HG03354 (cell line): ENCODE measurements at regions not wholly inside any gene's neighbourhood (a gene's known extent, or its start where the extent isn't known, plus 50 kb on each side); places are given as distances from the start of the nearest gene placed in this dataset.
"Not testable (repeated sequence)": the region's sequence is repeated elsewhere in the genome, so short reads cannot be mapped to it uniquely, and the experiment has no call there.

Experiments used
- ATAC-seq: cut with Tn5 transposase; IDR thresholded peaks from one replicate; pipeline ENCODE4 v1.9.1; 2021; ENCODE audit warnings: mild to moderate bottlenecking; ENCODE audit not compliant: unreplicated experiment, poor library complexity, severe bottlenecking

- no peak for ATAC-seq
Measured at GRCh38 chr3:33919312-33920120, 121.1 kb downstream of the PDCD6IP start.

DNA sequence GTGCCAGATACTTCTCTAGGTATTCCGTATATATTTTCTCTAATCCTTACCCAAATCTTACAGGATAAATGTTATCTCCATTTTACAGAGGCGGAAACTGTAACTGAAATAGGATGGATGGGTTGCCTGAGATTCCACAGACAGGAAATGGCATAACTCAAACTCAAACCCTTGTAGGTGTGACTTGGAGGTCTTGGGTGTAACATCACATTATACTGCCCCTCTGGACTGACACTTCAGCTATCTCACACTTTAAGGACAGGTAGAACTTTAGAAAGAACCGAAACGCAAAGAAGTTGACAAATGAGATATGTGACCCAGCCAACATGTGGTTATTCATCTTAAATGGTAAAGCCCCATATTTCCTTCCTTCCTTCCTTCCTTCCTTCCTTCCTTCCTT is 122.1 kb downstream of the PDCD6IP start:
- no peak for ATAC-seq

GRCh38 chr3:33921608-33922007 is 123.2 kb downstream of the PDCD6IP start:
- ATAC-seq = no peak

DNA sequence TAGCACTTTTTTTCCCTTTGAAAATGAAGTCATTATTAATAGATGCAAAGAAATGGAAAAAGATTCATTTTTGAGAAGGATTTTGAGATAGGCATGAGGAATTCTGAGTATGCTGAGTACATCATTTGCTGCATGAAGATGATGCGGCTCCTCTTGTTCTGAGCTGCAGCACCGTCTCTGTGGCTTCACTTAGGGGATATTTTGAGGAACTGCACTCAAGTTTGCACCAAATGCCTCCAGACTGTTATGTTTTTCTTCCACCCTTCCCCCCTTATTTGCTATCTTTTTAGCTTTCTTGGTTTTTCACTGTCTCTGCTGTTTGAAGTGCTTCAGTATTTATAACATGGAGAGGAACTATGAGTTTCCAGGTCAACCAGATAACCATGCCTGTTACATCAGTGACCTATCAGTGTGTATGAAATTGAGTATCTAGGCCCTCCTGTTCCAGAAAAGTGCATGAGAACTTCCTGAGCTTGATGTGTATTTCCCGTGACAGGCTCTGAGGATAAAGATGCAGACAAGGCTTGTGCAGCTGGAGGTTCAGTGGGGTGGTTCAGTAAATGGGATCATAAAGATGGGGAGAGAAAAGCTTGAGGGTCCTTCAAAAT is 128.7 kb downstream of the PDCD6IP start:
- no peak for ATAC-seq

DNA sequence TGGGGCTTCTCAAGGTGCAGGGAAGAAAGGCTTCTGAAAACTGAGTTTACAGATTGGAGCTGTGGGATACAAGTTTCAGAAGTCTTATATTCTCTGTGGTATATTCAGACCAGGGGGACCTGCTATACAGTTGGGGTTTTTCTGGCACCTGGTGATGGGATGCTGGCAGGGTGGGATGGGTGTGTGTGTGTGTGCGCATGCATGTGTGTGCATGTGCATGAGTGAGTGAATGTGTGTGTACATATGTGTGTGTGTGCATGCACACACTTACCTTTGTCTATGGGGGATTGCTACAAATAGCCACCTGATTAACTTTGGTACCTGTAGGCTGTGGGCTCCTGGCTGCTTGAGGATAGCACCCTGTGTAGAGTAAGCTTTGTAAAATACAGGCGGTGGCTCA is 131.4 kb downstream of the PDCD6IP start:
- ATAC-seq = no peak

DNA sequence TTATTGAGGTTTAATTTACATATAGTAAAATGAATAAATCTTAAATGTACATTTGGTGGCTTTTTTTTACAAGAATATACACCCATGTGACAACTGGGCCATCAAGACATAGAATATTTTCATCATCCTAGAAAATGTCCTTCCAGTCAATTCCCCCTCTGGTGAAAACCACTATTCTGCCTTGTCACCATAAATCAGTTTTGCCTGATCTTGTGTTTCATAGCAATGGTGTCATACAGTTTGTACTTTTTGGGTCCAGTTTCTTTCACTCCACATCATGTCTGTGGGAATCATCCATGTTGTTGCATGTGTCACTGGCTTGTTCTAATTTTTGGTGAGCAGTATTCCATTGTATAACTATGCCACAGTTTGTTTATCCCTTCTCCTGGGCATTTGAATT is 133.1 kb downstream of the PDCD6IP start:
- no peak for ATAC-seq

DNA sequence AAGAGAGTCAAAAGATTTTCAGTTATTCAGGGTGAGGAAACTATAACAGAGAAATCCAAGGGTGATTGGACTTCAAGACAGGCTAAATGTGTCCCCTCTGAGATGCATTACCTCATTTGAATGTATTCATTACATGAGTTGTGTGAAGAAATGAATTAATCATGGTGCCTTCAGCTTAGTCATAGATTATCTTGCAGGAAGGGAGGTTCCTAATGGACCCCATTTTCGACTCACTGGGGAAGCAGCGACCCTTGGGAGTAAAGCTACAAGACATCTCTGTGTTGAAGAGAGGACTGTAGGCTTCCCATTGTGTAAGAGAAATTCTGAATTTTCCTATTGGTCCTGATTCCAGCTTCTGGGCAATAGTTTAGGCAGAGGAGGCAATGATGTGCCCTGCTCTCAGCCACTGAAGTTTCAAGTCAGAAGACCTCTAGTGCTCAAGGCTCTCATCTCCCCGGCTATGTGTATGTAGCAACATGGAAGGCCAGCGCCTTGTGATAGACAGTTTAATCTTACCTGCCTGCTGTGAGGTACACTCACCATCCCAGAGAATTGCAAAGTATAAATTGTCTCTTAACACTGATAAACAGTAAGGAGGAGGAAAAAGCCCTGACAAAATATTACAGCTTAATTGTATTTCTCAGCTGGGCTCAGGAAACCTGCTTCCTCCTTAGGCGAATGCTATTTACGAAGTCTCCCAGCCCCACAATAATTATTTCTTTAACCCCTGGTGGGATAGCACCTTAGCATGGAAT is 133.8 kb downstream of the PDCD6IP start:
- no peak for ATAC-seq

GRCh38 chr3:33936171-33936920 is 137.9 kb downstream of the PDCD6IP start:
- no peak for ATAC-seq

GRCh38 chr3:33936921-33937525 is 138.6 kb downstream of the PDCD6IP start:
- ATAC-seq = no peak

GRCh38 chr3:33937628-33938027 is 139.2 kb downstream of the PDCD6IP start:
- no peak for ATAC-seq

GRCh38 chr3:33940149-33940548 is 141.7 kb downstream of the PDCD6IP start:
- no peak for ATAC-seq

- no peak for ATAC-seq
Measured at GRCh38 chr3:33940736-33941135, 142.3 kb downstream of the PDCD6IP start.

DNA sequence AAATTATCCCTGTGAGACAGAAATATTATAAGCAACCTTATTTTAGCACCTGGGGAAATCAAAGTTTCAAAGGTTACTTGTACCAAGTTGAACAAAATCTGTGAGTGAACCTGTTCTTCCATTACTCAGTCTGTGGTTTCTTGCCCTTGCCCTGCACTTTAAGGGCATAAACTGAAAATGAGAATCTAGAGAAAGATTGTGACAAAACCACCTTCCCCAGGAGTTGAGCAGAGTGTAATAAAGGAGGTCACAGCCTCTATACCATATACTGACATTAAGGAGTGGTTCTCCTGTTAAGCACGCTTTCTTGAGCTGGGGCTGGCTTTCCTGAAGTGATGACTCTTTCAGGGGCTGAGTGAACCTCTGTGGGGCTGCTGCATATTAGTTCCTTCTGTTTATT is 143.4 kb downstream of the PDCD6IP start:
- peak; percentile 44 for ATAC-seq

DNA sequence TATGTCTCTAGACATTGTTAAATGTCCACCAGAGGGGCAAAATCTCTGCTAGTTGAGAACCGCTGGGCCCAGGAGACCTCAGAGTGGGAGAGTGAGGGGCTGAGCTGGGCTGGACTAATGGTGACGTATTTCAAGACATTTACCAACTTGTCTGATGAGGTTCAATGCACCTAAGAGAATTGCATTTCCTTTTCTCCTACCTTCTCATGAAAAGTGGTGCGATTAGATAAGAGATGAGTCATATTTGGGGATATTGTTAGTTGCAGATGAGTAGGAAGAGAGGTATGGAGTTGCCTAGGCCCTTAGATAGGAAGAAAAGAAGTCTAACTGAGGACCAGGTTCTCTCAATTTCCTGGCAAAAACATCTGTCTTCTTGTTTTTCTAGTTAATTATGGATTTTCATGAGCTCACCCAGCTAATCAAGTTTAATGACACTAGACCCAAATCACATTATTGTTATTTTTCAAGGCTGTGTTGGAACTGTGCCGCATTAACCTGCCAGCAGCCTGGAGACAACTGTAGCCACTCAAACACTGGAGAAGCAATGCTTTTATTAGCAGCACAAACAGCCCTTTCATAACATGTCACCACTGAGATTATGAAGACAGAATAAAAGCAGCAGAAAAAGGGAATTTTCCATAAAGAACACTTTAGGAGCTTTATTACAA is 144.2 kb downstream of the PDCD6IP start:
- peak; percentile 36 for ATAC-seq

DNA sequence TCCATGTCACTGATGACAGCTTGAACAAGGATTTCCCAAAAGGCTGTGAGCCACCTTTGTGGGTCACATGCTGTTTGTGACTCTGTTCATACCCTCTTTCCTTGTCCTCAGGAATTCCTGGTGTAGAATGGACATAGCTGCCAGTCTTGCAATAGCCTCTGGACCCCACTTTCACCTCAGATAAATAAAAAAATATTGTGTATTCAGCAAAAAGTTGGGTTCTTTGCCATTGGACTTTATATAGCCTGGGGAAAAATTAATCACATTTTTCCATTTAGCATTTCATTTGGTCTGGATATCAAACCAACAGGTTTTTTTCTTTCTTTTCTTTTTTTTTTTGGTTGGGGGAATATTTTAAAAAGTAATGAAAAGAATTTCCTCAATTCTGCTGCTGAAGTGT is 144.8 kb downstream of the PDCD6IP start:
- no peak for ATAC-seq

DNA sequence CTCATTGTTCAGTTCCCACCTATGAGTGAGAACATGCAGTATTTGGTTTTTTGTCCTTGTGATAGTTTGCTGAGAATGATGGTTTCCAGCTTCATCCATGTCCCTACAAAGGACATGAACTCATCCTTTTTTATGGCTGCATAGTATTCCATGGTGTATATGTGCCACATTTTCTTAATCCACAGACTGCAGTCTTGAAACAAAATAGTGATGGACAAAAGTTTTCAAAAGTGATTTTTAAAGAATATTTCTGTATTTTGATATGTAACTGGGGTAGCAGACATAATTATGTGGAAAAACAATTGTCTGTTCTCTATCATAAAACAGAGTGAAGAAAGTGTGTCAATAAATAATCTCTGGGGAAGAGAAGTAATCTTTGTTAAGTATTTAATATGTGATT is 148.2 kb downstream of the PDCD6IP start:
- ATAC-seq = not testable (repeated sequence)

GRCh38 chr3:33947272-33948195 is 149.1 kb downstream of the PDCD6IP start:
- no peak for ATAC-seq

DNA sequence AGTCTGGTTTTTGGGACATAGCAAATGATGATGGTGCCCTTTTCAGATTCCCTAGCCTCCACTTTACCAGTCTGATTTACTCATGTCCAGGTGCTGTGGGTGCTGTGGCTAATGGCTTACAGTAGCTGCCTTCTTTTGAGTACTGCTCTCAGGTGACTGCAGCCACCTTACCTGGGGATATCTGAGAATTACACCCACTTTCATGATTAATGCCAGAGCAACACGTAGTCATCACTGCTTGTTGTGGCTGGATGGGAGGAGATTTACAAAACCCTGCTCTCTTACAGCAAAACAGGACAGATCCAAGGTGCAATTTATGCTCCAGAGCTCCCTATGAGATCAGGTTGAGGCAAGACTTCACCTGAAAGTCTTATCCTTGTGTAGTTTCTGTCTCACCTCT is 150.6 kb downstream of the PDCD6IP start:
- ATAC-seq = no peak
